ENCODE measurements at regions not wholly inside any gene's neighbourhood (a gene's known extent, or its start where the extent isn't known, plus 50 kb on each side); places are given as distances from the start of the nearest gene placed in this dataset.

- CTCF ChIA-PET: no interaction called here
Observed at GRCh38 chr18:39701055-39701783, 2135.6 kb upstream of the CELF4 start.

GRCh38 chr18:39699340-39699964, 2133.9 kb upstream of the CELF4 start:
- no peak for DNase-seq (ENCODE audit: low spot score)
- TF ChIP-seq, protein P1, sequence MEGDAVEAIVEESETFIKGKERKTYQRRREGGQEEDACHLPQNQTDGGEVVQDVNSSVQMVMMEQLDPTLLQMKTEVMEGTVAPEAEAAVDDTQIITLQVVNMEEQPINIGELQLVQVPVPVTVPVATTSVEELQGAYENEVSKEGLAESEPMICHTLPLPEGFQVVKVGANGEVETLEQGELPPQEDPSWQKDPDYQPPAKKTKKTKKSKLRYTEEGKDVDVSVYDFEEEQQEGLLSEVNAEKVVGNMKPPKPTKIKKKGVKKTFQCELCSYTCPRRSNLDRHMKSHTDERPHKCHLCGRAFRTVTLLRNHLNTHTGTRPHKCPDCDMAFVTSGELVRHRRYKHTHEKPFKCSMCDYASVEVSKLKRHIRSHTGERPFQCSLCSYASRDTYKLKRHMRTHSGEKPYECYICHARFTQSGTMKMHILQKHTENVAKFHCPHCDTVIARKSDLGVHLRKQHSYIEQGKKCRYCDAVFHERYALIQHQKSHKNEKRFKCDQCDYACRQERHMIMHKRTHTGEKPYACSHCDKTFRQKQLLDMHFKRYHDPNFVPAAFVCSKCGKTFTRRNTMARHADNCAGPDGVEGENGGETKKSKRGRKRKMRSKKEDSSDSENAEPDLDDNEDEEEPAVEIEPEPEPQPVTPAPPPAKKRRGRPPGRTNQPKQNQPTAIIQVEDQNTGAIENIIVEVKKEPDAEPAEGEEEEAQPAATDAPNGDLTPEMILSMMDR (conservative IDR thresholded peaks at IDR 0.05; ENCODE audit: low read depth): no peak
- H3K27ac ChIP-seq: no peak overlapping the region
- ChIA-PET POLR2A (ENCODE audit: low non-redundant PET) (no interaction called here), CTCF (no interaction called here)

More at GRCh38 chr18:39701055-39701783, 2135.6 kb upstream of the CELF4 start:
- POLR2A ChIA-PET (ENCODE audit: low non-redundant PET): no interaction called here
- TF ChIP-seq, protein P1 (conservative IDR thresholded peaks at IDR 0.05; ENCODE audit: low read depth): no peak
- no peak overlapping the region for H3K27ac ChIP-seq
- no peak for DNase-seq (ENCODE audit: low spot score)

- ChIA-PET POLR2A (ENCODE audit: low non-redundant PET) (no interaction called here), CTCF (no interaction called here)
- DNase-seq (ENCODE audit: low spot score): no peak
- no peak overlapping the region for H3K27ac ChIP-seq
- TF ChIP-seq, protein P1 (conservative IDR thresholded peaks at IDR 0.05; ENCODE audit: low read depth): no peak
Observed at GRCh38 chr18:39698436-39698835, 2132.8 kb upstream of the CELF4 start.

GRCh38 chr18:39693359-39693758, 2127.8 kb upstream of the CELF4 start:
- CTCF ChIA-PET: no interaction called here
- TF ChIP-seq, protein P1 (conservative IDR thresholded peaks at IDR 0.05; ENCODE audit: low read depth): no peak

DNA sequence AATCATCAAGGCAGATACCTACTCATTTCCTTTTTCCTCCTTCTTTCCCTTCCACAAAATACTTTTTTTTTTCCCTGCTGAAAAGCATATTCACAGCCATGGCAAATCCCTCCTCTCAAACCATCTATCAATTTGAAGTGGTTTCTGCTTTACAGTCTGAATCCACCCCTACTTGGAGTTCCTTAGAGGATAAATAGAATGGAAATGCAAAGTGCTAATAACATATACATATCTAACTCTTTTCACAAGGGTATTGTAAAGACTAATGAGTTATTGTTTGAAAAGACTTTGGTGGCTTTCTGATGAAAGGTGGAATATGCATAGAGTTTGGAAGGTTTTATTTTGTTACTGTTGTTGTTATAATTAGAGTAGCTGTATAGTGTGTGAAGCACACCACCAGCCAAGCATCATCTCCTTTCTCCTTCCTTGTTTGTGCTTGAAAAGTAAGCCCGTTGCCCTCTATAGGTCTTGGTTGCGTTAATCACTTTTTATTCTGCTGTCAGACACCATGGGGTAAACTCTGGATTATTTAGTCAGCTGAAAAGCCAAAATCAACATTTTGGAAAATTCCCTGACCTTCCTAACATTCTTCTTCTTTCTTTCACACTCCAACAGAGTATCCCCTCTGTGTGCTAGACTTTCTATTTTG, 2126.9 kb upstream of the CELF4 start:
- TF ChIP-seq, protein P1 (conservative IDR thresholded peaks at IDR 0.05; ENCODE audit: low read depth): no peak
- no peak for DNase-seq (ENCODE audit: low spot score)
- no peak overlapping the region for H3K27ac ChIP-seq
- ChIA-PET CTCF (no interaction called here), POLR2A (ENCODE audit: low non-redundant PET) (no interaction called here)

More at GRCh38 chr18:39693359-39693758, 2127.8 kb upstream of the CELF4 start:
- no peak for DNase-seq (ENCODE audit: low spot score)
- H3K27ac ChIP-seq: no peak overlapping the region
- POLR2A ChIA-PET (ENCODE audit: low non-redundant PET): no interaction called here

DNA sequence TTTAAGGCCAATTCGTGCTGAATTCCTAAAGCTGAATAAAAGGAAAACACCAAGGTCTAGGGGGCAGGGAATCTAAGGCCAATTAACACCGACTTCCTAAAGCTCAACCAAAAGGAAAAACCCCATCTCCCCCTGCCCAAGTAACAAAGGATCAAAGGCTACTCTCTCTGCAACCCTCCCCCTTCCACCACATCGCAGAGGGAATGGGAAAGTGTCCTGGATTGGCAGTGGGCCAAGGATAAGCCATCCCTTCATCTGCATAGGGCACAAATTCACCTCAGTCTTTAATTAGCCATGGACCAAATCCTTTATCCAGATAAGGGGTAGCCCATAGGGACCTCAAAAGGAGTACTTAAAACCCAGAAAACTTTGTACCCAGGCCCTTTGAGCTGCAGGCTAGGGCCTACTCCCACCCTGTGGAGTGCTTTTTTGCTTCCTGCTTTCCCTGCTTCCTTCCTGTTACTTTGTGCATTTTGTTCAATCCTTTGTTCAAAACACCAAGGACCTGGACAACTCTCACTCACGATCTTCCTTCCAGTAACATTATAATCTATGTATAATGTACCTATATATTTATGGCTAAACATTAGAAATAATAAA, 2119.8 kb upstream of the CELF4 start:
- no peak overlapping the region for H3K27ac ChIP-seq
- no peak for DNase-seq (ENCODE audit: low spot score)
- ChIA-PET CTCF (no interaction called here), POLR2A (ENCODE audit: low non-redundant PET) (no interaction called here)
- TF ChIP-seq, protein P1 (conservative IDR thresholded peaks at IDR 0.05; ENCODE audit: low read depth): no peak

All from RWPE1 (cell line).